Heart left ventricle (tissue), 16 donors: ENCODE measurements at regions not wholly inside any gene's neighbourhood (a gene's known extent, or its start where the extent isn't known, plus 50 kb on each side); places are given as distances from the start of the nearest gene placed in this dataset.

Source experiments
- ATAC-seq, 4 donors: fragments of 200-7000 bp; cut with Tn5 transposase; one replicate each; pipeline ENCODE4 v1.9.1; 2020 to 2022; ENCODE audit warnings: moderate library complexity in 4 of 4, mild to moderate bottlenecking in 3 of 4, moderate number of reproducible peaks in 1 of 4
- DNase-seq, 5 donors: peaks; one replicate each; pipeline ENCODE4 v3.0.0-alpha.2; 2020
- H3K27ac ChIP-seq, 12 donors: fragments of 200-600 bp; sonication (generic) in 4 of 12; one replicate each; pipeline versions ENCODE4 v1.5.0 to v1.8.0; 2016 to 2022; ENCODE audit warnings: mild to moderate bottlenecking in 2 of 12
- H3K27me3 ChIP-seq, 9 donors: fragments of 200-600 bp; sonication (generic) in 2 of 9; one replicate each; pipeline versions ENCODE4 v1.5.1 to v1.8.0; 2016 to 2022; ENCODE audit warnings: mild to moderate bottlenecking in 3 of 9
- H3K36me3 ChIP-seq, 9 donors: fragments of 200-600 bp; sonication (generic) in 2 of 9; one replicate each; pipeline versions ENCODE4 v1.5.0 to v1.8.0; 2018 to 2022; ENCODE audit warnings: mild to moderate bottlenecking in 2 of 9
- H3K4me1 ChIP-seq, 12 donors: fragments of 200-600 bp; sonication (generic) in 4 of 12; one replicate each; pipeline versions ENCODE4 v1.5.0 to v1.8.0; 2016 to 2022; ENCODE audit warnings: mild to moderate bottlenecking in 3 of 12
- H3K4me3 ChIP-seq, 12 donors: fragments of 200-600 bp; sonication (generic) in 4 of 12; one replicate each; pipeline versions ENCODE4 v1.5.0 to v1.8.0; 2017 to 2022; ENCODE audit warnings: mild to moderate bottlenecking in 9 of 12, moderate library complexity in 4 of 12
- H3K9me3 ChIP-seq, 12 donors: fragments of 200-600 bp; sonication (generic) in 4 of 12; one replicate each; pipeline versions ENCODE4 v1.5.0 to v1.8.0; 2016 to 2022; ENCODE audit warnings: mild to moderate bottlenecking in 1 of 12
- POLR2A ChIP-seq, 2 donors: fragments of 450-650 bp; IDR thresholded peaks; one replicate each; pipeline ENCODE4 v1.6.1; 2017; ENCODE audit warnings: antibody characterized with exemption in 2 of 2, mild to moderate bottlenecking in 2 of 2, moderate library complexity in 2 of 2
- WGBS, 4 donors: extraction: QIAGEN DNeasy Blood & Tissue Kit in 2 of 4; methylation state at CpG; one replicate each; pipeline versions ENCODE4 v1.1.5 to v1.1.7; 2013 to 2018; 5-methylcytosine and 5-hydroxymethylcytosine counted together
- intact Hi-C, 10 donors: fragments of 100-400 bp; cut with DNase I; formaldehyde crosslinking; loops; one replicate each; pipeline versions ENCODE4 v1.11.1 to v1.14.2; 2022
- TF ChIP-seq, protein P1 (sequence below), 12 donors: fragments of 200-600 bp; sonication (generic) in 4 of 12; IDR thresholded peaks; one replicate each; pipeline versions ENCODE4 v1.5.0 to v1.8.0; 2018 to 2022; ENCODE audit warnings: antibody characterized with exemption in 12 of 12, mild to moderate bottlenecking in 5 of 12
- donor health status: ischemic (EF 13 %, LVEDD 7.1; RV severe dilation, severe dysfunction).
- donor health status: healthy with polysubstance abuse.
- donor health status: DM: no; HTN: yes; CAD: no.
- donor health status: DM: no; HTN: no; CAD: no.
- donor health status: ischemic (EF 25% LVEDD 6.9; RV normal size, moderate dysfunction).
- donor health status: ischemic (EF 25% LVEDD 5.7; RV mildly dilated, moderate dysfunction).
- donor health status: healthy.
- donor health status: DM: yes; HTN: yes; CAD: no.
- donor health status: ischemic (EF 35%, LVEDD 5.7; RV mildly dilated, moderate dysfunction).
- donor health status: nonischemic (EF 11% LVEDD 7.7; RV severe dilation, severe dysfunction).
- donor health status: DM: yes; HTN: yes; CAD: no.
- donor health status: PGD.
- donor health status: ischemic (EF 29% LVEDD 5.4; RV normal size, mild dysfunction).
- donor health status: nonischemic (EF 23%, LVEDD 6.1; RV moderate dilation, normal function).

DNA sequence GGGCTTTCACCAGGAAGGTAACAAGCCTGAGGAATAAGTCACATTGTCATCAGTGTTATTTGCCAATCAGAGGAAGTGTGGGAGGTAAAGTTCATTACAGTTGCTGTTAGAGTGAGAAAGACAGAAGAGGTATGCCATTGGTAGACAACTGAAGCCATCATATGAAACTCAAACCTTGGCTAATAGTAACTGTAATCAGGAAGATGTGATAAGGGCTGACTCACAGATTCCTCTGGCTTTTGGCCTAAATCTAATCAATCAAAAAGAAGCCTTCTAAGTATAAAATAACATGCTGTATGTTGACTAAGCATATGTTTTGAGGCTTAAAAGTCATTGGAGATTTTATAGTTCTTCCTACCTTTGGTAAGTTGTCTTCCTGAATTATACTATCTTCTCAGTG lies 242.8 kb downstream of the PCDH7 start:
- intact Hi-C loops, result no loop called here
- ATAC-seq (peak in 1 of 4 donors; percentile 49), DNase-seq (no peak)
- peaks cover 0 to 3% (median 0%) of the 10 kb centered on the region in 12 donors for H3K4me1 ChIP-seq
- H3K4me3 ChIP-seq, result no peak overlapping the region
- no peaks in the 10 kb centered on the region for H3K27me3 ChIP-seq
- no peaks in the 10 kb centered on the region for H3K9me3 ChIP-seq
- no peak for TF ChIP-seq POLR2A (IDR thresholded peaks at IDR 0.05)
- TF ChIP-seq, protein P1, sequence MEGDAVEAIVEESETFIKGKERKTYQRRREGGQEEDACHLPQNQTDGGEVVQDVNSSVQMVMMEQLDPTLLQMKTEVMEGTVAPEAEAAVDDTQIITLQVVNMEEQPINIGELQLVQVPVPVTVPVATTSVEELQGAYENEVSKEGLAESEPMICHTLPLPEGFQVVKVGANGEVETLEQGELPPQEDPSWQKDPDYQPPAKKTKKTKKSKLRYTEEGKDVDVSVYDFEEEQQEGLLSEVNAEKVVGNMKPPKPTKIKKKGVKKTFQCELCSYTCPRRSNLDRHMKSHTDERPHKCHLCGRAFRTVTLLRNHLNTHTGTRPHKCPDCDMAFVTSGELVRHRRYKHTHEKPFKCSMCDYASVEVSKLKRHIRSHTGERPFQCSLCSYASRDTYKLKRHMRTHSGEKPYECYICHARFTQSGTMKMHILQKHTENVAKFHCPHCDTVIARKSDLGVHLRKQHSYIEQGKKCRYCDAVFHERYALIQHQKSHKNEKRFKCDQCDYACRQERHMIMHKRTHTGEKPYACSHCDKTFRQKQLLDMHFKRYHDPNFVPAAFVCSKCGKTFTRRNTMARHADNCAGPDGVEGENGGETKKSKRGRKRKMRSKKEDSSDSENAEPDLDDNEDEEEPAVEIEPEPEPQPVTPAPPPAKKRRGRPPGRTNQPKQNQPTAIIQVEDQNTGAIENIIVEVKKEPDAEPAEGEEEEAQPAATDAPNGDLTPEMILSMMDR (IDR thresholded peaks at IDR 0.05), result no peak
- H3K36me3 ChIP-seq, result no peaks in the 10 kb centered on the region
- H3K27ac ChIP-seq, result no peak overlapping the region

DNA sequence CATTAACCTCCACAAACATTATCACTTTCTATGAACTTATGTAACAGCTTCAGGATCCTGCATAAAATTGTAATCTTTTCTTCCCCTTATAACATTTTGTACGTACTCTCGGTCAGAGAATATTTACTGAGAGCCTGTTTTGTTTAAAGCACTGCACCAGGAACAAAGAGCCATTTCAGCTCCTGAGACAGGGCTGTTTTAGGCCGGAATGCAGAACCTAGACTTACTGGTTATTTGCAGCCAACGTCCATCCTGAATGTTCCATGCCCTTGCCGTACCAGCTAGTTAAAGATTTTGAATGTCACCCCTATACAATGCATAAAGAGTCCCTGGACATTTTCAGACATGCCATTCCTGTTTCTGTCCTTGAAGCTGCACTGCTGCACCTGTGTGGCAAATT lies 248.8 kb downstream of the PCDH7 start:
- no peaks in the 10 kb centered on the region for H3K9me3 ChIP-seq
- TF ChIP-seq, protein P1 (IDR thresholded peaks at IDR 0.05), result no peak
- TF ChIP-seq POLR2A (IDR thresholded peaks at IDR 0.05), result no peak
- H3K27me3 ChIP-seq, result no peaks in the 10 kb centered on the region
- no peak overlapping the region for H3K4me3 ChIP-seq
- intact Hi-C loops, result no loop called here
- ATAC-seq (no peak), DNase-seq (no peak)
- no peaks in the 10 kb centered on the region for H3K36me3 ChIP-seq
- peaks cover 0 to 6% (median 0%) of the 10 kb centered on the region in 12 donors for H3K4me1 ChIP-seq
- H3K27ac ChIP-seq, result no peak overlapping the region
- WGBS, 4 donors, result 41 to 53% (median 47%) methylated on average over 5 of the region's 5 CpGs

DNA sequence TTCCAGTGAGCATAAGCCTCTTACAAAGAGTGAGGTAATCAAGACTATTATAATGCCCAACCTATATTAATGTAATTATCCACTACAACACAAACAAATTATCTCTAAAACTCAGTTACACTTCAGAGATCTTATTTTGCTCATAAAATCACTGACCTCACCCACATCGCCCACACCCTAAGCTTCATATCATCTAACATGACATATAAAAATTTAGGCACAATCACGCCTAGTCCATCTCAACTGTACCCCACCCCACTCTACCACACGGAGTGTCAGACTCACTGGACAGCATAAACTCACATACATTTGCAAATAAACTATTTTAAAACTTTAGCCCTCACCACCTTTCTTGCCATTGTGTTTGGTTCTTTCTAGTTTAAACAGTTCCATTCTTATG lies 252.4 kb downstream of the PCDH7 start:
- Histone ChIP-seq H3K36me3 (no peaks in the 10 kb centered on the region), H3K9me3 (no peaks in the 10 kb centered on the region), H3K27ac (no peak overlapping the region), H3K4me3 (no peak overlapping the region), H3K27me3 (no peaks in the 10 kb centered on the region), H3K4me1 (peaks cover 0 to 12% (median 0%) of the 10 kb centered on the region in 12 donors)
- ATAC-seq (no peak), DNase-seq (no peak)
- WGBS, 4 donors, result 88 to 92% (median 90%) methylated on average over 3 of the region's 3 CpGs
- TF ChIP-seq POLR2A (IDR thresholded peaks at IDR 0.05), result no peak
- TF ChIP-seq, protein P1 (IDR thresholded peaks at IDR 0.05), result no peak
- intact Hi-C loops, result no loop called here

DNA sequence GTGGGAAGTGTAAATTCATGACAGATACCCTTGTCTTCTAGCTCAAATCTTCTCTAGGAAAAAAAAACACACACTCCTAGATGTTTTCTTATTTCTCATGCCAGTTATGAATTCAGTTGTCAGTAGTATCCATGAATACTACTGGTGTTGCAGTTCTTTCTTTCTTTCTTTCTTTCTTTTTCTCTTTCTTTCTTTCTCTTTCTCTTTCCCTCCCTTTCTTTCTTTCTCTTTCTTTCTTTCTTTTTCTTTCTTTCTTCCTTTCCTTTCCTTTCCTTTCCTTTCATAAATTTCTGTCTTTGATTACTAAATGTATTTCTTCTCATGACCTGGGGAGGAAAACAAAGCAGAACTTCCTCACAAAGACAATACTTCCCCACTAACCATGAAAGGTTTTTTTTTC lies 253.8 kb downstream of the PCDH7 start:
- H3K9me3 ChIP-seq, result no peaks in the 10 kb centered on the region
- peaks cover 0 to 10% (median 0%) of the 10 kb centered on the region in 12 donors for H3K4me1 ChIP-seq
- intact Hi-C loops, result no loop called here
- no peaks in the 10 kb centered on the region for H3K36me3 ChIP-seq
- H3K4me3 ChIP-seq, result no peak overlapping the region
- no peak overlapping the region for H3K27ac ChIP-seq
- DNase-seq (no peak), ATAC-seq (no peak)
- H3K27me3 ChIP-seq, result no peaks in the 10 kb centered on the region
- TF ChIP-seq POLR2A (IDR thresholded peaks at IDR 0.05), result no peak
- TF ChIP-seq, protein P1 (IDR thresholded peaks at IDR 0.05), result no peak
